PFSK-1 (cell line): ENCODE measurements at regions not wholly inside any gene's neighbourhood (a gene's known extent, or its start where the extent isn't known, plus 50 kb on each side); places are given as distances from the start of the nearest gene placed in this dataset.

Experiments
- FOXP2 ChIP-seq: optimal IDR thresholded peaks from 2 replicates; pipeline ENCODE3; 2011; ENCODE audit warnings: borderline replicate concordance, control low read depth, inconsistent platforms; ENCODE audit not compliant: insufficient read depth; ENCODE audit errors: extremely low read length, extremely low read depth
- POLR2AphosphoS5 ChIP-seq: IDR thresholded peaks from 2 replicates; pipeline ENCODE4 v1.6.1; 2012; ENCODE audit warnings: low read depth, mild to moderate bottlenecking, control low read depth, low read length, moderate library complexity
- REST ChIP-seq, 2 experiments: IDR thresholded peaks; 2 replicates each; pipeline versions ENCODE4 v1.6.1 to v1.8.0; 2011 to 2012; ENCODE audit warnings: low read depth in 2 of 2, low read length in 2 of 2, control low read depth in 1 of 2, inconsistent platforms in 1 of 2, mild to moderate bottlenecking in 1 of 2, moderate library complexity in 1 of 2; ENCODE audit not compliant: insufficient read depth in 1 of 2
- SIN3A ChIP-seq: IDR thresholded peaks from 2 replicates; pipeline ENCODE4 v1.6.1; 2012; ENCODE audit warnings: mild to moderate bottlenecking, low read length, moderate library complexity, borderline replicate concordance; ENCODE audit not compliant: insufficient read depth
- TAF1 ChIP-seq: IDR thresholded peaks from 2 replicates; pipeline ENCODE4 v1.6.1; 2012; ENCODE audit warnings: low read length, control low read depth, borderline replicate concordance; ENCODE audit not compliant: insufficient read depth

- TF ChIP-seq POLR2AphosphoS5, result no peak
- no peak for TF ChIP-seq TAF1
- no peak for TF ChIP-seq SIN3A
- no peak for TF ChIP-seq FOXP2
- TF ChIP-seq REST (IDR thresholded peaks at IDR 0.05; ENCODE audit: insufficient read depth in 1 of 2, low read depth in 2 of 2, low read length in 2 of 2), result no peak
Measured at GRCh38 chr9:78986446-78986845, 585.3 kb upstream of the TLE4 start.

- TF ChIP-seq TAF1, result no peak
- no peak for TF ChIP-seq SIN3A
- TF ChIP-seq POLR2AphosphoS5, result no peak
- no peak for TF ChIP-seq FOXP2
- no peak for TF ChIP-seq REST (IDR thresholded peaks at IDR 0.05; ENCODE audit: insufficient read depth in 1 of 2, low read depth in 2 of 2, low read length in 2 of 2)
Measured at GRCh38 chr9:78989031-78989658, 582.6 kb upstream of the TLE4 start.

- no peak for TF ChIP-seq POLR2AphosphoS5
- TF ChIP-seq FOXP2, result no peak
- TF ChIP-seq TAF1, result no peak
- no peak for TF ChIP-seq SIN3A
- TF ChIP-seq REST (IDR thresholded peaks at IDR 0.05; ENCODE audit: insufficient read depth in 1 of 2, low read depth in 2 of 2, low read length in 2 of 2), result no peak
Measured at GRCh38 chr9:78994471-78994870, 577.3 kb upstream of the TLE4 start.

- TF ChIP-seq POLR2AphosphoS5 (no peak), TAF1 (no peak), REST (IDR thresholded peaks at IDR 0.05; ENCODE audit: insufficient read depth in 1 of 2, low read depth in 2 of 2, low read length in 2 of 2) (no peak), SIN3A (no peak), FOXP2 (no peak)
Measured at GRCh38 chr9:78997296-78997695, 574.5 kb upstream of the TLE4 start.
